GM21825 (cell line): ENCODE measurements at regions not wholly inside any gene's neighbourhood (a gene's known extent, or its start where the extent isn't known, plus 50 kb on each side); places are given as distances from the start of the nearest gene placed in this dataset.

ENCODE experiments used
- ATAC-seq: cut with Tn5 transposase; IDR thresholded peaks from one replicate; pipeline ENCODE4 v1.9.1; 2021; ENCODE audit warnings: mild to moderate bottlenecking, moderate library complexity; ENCODE audit not compliant: unreplicated experiment

DNA sequence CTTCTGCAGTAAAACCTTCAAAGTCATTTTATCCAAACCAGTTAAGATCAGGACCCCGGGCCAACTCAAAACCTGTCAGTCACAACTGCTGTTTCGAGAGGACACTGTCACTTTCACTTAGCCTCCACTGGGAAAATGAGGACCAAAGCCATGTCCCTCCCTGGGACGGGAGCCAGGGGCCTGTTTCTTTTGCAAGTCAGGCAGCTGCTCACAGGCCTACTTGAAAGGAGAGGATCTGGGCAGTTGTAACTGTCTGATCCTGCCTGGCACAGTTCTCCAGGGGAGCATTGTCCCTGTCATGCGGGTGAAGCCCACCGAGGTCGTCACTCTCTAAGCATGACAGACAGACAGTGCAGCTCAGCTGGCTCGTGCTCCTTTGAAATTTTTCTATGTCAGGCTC is 276.2 kb downstream of the NPIPA8 start:
- ATAC-seq = no peak

DNA sequence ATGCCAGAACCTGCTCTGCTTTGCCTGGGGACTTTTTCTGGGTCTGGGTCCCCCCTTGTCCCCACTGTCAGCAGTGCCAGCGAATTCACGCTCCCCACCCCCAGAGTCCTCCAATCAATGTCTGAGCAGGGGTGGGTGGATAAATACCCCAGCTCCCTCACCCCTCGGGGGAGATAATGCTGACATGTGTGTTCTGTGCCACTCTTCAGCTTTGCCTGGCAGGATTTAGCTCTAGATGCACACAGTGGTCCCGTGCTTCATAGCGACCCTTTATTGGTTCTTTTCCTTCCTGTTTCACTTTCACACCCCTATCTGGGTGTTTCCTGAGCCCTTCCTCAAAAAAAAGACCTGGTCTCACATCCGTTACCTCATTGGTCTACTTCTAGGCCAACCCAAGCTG is 277.0 kb downstream of the NPIPA8 start:
- ATAC-seq = no peak

- no peak for ATAC-seq
Observed at GRCh38 chr16:18059089-18059488, 277.4 kb downstream of the NPIPA8 start.

DNA sequence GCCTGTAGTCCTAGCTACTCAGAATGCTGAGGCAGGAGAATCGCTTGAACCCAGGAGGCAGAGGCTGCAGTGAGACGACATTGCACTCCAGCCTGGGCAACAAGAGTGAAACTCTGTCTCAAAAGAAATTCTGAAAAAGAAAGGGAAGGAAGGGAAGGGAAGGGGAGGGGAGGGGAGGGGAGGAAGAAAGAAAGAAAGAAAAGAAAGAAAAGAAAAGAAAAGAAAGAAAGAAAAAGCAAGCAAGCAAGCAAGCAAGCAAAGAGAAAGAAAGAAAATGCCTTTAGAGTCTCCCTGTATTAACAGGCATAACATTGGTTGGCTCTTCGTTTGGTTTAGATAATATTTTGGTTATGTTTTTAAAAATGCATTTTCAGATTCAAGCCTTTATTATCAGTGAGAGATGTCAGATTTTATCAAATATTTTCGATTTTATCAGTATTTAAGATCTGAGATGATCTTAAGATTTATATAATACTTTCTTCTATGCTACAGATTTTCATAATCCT is 281.1 kb downstream of the NPIPA8 start:
- ATAC-seq = no peak

DNA sequence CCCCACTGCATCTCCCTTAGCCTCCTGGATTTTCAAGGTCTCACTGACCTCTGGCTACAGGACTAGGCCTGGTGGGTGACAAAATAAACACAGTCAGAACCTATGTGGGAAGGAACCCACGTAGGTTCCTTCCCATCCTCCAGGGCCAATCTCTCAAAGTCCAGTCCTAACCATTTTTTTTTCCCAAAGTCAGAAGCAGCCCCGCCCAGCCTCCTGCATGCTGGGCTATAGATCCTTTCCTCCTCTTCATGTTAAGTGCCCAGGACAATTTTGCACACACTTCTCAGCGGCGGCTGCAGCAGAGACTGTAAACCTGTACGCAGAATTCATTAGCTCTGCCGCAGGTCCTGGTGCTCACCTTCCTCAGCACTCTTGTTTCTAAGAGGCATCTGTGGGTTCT is 285.8 kb downstream of the NPIPA8 start:
- ATAC-seq = no peak

- ATAC-seq = no peak
Observed at GRCh38 chr16:18050234-18050633, 286.3 kb downstream of the NPIPA8 start.

DNA sequence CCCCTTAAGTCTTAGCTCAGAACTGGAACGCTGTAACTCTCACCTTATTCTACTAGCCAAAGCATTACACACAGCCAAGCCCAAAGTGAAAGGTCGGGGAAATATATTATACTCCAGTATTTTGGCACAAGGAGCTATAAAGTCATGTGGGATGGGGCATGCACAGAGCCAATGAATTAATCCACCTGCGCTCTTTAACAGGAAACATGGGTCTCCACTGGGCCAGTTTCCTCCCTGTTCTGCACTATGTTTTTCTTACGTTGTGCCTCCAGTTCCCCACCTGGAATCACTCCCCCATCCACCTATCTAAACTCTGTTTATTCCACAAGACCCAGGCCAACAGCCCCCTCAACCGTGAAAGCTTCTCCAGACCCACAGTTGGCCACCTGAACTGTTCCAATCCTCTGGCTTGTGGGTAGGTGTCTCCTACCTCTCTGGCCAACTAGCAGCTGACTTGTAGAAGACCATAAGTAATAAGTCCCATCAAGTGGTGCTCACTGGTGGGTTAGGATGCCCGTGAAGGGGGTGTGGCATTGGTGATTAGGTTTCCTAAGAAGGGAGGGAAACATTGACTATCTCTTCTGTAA is 286.9 kb downstream of the NPIPA8 start:
- no peak for ATAC-seq

DNA sequence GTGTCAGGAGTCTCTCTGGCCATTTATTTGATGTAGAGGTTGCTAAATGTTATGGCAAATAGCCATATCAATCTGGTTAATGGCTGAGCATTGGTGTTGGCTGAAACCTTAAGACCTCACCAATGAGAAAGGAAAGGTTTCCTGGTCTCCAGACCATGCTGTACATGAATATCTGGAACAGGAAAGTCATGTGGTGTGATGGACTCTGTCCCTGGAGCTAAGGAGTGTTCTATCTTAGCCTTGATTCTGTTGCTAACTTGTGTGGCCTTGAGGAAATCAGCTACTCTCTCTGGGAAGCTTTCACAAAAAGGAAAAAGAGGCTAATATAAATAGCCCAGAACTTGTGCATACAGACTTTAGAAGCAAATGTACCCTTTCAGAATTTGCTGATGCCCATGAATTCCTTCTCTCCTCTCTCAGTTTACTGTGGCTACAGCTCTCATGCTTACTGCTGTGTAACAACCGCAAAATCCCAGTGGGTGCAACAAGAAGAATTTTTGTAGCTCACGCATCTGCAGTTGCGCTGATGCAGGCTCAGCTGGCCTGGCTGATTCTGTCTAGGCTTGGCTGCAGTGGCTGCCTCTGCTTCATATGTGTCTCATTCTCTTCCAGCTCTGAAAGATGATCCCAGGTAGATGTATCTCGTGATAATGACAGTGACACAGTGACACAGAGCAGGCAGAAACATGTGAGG is 287.5 kb downstream of the NPIPA8 start:
- no peak for ATAC-seq

DNA sequence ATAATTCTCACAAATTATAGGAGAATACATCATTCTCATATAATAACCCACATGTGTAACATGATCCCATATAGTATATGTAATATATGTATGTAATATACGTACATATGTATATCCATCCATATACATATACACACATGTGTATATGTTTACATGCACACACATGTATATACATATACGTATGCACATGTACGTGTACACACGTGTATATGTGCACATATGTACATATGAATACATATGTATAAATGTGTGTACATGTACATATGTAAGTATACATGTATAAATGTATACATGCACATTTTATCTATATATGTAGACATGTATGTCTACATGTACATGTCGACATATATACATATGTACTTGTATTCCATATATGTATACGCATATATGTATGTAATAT is 288.8 kb downstream of the NPIPA8 start:
- ATAC-seq = no peak

- no peak for ATAC-seq
Observed at GRCh38 chr16:18045356-18045755, 291.2 kb downstream of the NPIPA8 start.

DNA sequence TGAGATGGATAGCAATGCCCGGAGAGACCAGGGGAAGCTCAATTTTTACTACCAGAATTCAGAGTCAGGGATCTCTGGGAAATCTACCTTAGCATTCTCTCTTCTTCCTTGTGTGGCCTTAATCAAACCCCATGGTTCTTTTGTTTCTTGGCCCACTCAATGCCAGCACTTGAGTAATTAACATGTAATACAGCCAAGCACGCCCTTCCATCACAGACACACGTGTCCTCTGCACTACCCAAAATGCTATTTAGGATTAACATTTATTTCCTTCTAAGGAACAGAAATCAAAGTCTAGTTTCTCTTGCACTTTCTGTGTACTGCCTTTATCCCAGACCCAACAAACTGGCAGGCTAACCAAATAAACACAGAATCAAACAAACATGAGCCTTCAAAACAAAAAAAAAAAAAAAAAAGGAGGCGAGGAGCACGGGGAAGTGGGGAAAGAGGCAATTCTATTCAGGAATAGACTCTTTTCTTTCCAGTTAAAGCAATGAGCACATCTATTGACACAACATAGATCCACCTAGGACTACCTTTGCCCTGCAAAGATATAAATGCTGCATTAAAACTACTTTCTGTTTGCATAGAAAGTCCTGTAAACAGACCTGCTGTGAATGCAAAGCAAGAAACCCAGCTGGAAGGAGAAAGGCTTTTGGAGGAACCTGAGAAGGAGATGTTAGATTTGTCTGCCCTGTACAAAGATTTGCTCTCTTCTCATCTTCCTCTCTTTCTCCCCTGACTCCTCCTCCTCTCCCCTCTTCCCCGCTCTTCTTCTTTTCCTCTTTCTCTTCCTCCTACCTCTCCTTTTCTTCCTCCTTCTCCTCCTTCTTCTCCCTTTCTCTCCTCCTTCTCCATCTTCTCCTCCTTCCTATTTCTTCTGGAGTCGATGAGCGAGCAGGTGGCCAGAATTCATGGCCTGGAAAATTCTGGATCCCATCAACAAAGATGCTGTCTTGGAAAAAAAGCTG is 294.4 kb downstream of the NPIPA8 start:
- no peak for ATAC-seq

DNA sequence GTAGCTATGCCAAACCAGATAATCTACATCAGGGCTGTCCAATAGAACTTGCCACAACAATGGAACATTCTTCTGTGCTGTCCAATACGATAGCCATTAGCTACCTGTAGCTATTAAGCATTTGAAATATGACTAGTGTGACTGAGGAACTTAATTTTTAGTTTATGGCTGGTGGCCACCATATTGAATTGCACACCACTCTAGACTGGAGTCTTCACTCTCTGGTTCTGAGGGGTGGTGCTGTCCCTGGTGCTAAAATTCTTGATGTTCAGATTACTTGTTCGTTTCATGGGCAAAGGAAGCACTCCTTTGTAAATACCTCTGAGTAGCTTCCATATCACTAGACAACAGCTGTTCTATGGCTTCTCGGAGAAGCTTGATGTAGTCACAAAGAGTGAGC is 296.6 kb downstream of the NPIPA8 start:
- no peak for ATAC-seq

- no peak for ATAC-seq
Observed at GRCh38 chr16:18037051-18037450, 299.5 kb downstream of the NPIPA8 start.

GRCh38 chr16:18024611-18025010 is 311.9 kb downstream of the NPIPA8 start:
- no peak for ATAC-seq

GRCh38 chr16:18018376-18018775 is 318.2 kb downstream of the NPIPA8 start:
- ATAC-seq = no peak

GRCh38 chr16:18013863-18014262 is 322.7 kb downstream of the NPIPA8 start:
- ATAC-seq = no peak

GRCh38 chr16:18008356-18008755 is 328.2 kb downstream of the NPIPA8 start:
- no peak for ATAC-seq

GRCh38 chr16:18003033-18003432 is 333.5 kb downstream of the NPIPA8 start:
- no peak for ATAC-seq

GRCh38 chr16:17998996-17999395 is 337.5 kb downstream of the NPIPA8 start:
- ATAC-seq = no peak

GRCh38 chr16:17998550-17998949 is 338.0 kb downstream of the NPIPA8 start:
- no peak for ATAC-seq

- ATAC-seq = no peak
Observed at GRCh38 chr16:17994027-17994426, 342.5 kb downstream of the NPIPA8 start.

- ATAC-seq = no peak
Observed at GRCh38 chr16:17992416-17992815, 344.1 kb downstream of the NPIPA8 start.
